GM19397 (cell line): ENCODE measurements at regions not wholly inside any gene's neighbourhood (a gene's known extent, or its start where the extent isn't known, plus 50 kb on each side); places are given as distances from the start of the nearest gene placed in this dataset.
"Not testable (repeated sequence)": the region's sequence is repeated elsewhere in the genome, so short reads cannot be mapped to it uniquely, and the experiment has no call there.

Experiments
- ATAC-seq: cut with Tn5 transposase; IDR thresholded peaks from one replicate; pipeline ENCODE4 v1.9.1; 2021; ENCODE audit warnings: mild to moderate bottlenecking, moderate library complexity; ENCODE audit not compliant: unreplicated experiment

- not testable (repeated sequence) for ATAC-seq
Observed at GRCh38 chr9:41771693-41772092, 357.5 kb downstream of the CNTNAP3B start.

- not testable (repeated sequence) for ATAC-seq
Observed at GRCh38 chr9:41754822-41755221, 374.4 kb downstream of the CNTNAP3B start.

DNA sequence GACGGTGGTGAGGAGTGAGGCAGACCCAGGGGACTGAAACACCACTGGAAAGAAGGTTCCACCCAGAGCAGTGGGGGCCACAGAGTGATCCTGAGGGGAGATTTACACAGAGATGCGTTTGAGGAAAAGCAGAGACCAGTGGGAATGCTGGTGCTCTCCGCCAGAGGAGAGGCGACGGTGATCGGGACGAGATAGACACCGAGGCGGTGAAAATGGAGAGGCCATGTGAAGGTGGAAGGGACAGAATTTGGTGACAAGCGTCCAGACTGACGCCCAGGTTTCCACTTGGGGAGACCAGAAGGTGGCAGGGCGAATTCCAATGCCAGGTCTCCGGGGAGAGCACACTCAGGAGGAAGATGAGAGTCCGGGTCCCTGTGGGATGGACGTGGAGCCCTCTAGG lies 374.8 kb downstream of the CNTNAP3B start:
- ATAC-seq, result not testable (repeated sequence)

- ATAC-seq, result not testable (repeated sequence)
Observed at GRCh38 chr9:41741897-41742296, 387.3 kb downstream of the CNTNAP3B start.

- ATAC-seq, result not testable (repeated sequence)
Observed at GRCh38 chr9:41741173-41741572, 388.1 kb downstream of the CNTNAP3B start.

- not testable (repeated sequence) for ATAC-seq
Observed at GRCh38 chr9:41738681-41739080, 390.5 kb downstream of the CNTNAP3B start.

- not testable (repeated sequence) for ATAC-seq
Observed at GRCh38 chr9:41699190-41699589, 430.0 kb downstream of the CNTNAP3B start.

- not testable (repeated sequence) for ATAC-seq
Observed at GRCh38 chr9:41697080-41697479, 432.1 kb downstream of the CNTNAP3B start.

DNA sequence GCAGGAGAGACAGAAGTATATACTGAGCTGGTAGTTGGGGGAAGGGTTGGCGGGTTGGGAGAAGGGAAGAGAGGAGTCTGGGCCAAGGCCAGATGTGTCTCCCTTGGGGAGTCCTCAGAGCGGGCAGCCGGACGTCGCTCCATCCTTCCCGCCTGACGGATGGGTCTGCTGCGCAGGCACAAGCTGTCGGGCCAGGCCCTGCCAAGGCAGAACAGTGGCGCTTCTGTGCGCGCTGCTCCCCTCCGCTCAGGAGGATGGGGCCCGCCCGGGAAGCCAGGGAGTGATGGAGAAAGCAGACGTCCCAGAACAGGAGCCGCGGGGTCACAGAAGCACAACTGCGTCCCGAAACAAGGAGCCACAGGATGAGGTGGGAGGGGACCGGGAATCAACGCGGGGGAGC lies 449.9 kb downstream of the CNTNAP3B start:
- ATAC-seq, result not testable (repeated sequence)

DNA sequence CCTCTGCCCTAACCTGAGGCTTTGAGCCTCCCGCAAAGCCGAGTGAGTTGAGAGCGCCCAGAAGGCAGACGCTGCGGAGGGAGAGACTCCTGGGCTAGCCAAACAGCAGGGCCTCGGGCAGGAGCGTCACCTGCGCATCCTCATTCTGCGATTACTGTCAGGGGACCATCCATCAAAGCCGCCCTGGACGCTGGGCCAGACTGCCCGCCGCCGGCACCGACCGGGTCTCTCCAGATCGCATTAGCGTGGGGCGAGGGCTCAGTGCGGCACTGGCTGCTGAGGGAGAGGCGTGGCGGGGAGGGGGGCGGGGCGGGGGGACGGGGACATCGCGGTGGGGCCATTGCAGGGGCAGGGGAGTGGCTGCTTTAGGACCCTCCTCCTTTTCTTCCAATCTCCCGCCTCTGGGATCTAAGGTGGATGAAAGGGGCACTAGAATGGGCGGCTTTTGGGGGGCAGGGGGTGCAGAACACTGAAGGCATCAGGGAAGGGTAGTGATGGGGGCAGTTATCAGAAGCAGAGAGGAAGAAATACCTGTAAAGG lies 465.7 kb downstream of the CNTNAP3B start:
- not testable (repeated sequence) for ATAC-seq

DNA sequence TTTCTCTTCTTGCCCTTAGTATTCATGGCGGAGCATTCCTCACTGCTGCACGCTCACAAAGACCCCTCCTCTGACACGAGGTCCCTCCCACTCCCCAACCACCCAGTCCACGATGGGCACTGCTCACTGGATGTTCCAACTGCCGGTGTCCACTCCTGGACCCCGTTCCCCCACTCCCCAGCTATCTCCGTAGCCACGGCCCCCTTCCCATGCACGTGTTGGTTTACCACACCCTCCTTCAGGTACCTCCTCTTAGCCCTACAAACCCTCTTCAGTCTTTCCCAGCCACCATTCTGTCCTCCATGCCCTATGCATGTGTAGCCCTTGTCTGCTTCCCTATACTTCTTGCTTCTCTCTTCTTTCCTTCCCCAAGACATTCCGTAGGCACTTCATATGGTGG lies 469.6 kb upstream of the ZNG1F start:
- not testable (repeated sequence) for ATAC-seq

GRCh38 chr9:41658116-41658515 lies 469.0 kb upstream of the ZNG1F start:
- not testable (repeated sequence) for ATAC-seq

- ATAC-seq, result not testable (repeated sequence)
Observed at GRCh38 chr9:41657141-41657540, 468.0 kb upstream of the ZNG1F start.

DNA sequence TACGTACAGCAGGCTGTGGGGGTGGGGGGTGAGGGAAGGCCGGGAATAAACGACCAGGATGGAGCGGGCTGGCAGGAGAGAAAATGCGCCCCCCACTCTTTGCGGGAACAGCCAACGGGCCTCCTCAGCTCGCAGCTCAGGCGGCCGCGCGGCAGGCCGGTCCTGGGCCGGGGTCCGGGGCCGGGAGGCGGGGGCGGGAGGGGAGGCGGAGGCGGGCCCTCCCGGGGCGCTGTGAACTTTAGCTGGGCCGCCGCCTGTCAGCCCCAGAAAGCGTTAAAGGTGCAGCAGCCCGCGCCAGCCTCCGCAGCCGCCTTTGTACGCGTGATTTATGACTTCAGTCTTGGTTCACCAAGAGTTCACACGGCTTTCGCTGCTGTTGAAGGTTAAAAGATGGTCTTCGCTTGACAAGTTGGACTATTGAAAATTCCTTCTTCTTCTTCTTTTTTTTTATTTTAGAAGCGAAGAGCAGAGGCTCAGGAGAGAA lies 466.0 kb upstream of the ZNG1F start:
- not testable (repeated sequence) for ATAC-seq

DNA sequence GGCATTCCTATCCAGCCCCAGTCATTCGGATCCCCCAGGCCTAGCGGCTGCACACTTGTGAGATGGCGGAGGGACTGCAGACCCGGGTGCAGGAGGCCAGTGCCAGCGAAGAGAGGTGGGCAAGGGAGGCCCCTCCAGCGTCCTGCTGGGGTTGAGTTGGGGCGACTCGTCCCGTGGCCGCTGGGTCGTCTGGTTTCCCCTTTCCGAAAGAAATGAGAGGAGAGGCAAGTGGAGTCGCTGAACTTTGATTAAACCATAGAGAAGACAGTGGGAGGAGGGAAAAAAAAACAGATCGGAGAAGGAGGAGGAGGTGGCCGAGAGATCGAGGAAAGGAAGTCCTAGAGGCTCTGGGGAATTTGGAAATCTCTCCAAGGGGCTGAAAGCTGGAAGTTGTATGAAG lies 465.2 kb upstream of the ZNG1F start:
- ATAC-seq, result not testable (repeated sequence)

DNA sequence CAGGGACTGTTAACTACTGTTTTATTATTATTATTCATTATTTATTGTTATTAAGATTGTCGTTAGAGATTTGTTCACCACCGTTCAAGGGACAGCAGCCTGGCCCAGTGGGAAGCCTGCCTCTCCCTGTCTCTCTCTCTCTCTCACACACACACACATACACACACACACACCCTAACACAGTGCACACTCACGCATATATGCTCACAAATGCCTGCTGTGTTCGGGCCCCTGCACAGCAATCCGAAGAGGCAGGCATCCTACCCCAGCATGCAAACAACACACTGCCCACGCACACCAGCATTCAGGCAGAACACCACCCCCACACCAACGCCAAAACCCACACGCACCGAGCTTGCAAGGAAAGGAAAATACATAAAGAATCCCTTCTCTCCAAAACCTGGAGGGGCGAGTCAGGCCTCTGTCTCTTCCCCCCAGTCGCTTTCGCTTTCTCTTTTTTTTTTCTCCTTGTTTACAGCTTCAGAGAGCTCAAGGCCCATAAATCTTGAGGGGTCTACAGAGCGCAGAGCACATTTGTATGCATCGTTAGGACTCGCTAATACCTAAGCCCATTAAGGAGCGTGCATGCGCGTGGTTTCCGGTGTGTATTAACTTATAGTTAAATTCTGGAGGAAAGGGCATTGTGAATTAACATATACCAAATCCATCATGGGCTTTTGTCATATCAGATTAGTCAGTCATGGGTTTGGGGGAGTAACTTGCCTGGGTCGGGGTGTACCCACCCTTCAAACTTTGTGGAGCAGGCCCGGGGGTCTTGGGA lies 464.6 kb upstream of the ZNG1F start:
- ATAC-seq, result not testable (repeated sequence)

DNA sequence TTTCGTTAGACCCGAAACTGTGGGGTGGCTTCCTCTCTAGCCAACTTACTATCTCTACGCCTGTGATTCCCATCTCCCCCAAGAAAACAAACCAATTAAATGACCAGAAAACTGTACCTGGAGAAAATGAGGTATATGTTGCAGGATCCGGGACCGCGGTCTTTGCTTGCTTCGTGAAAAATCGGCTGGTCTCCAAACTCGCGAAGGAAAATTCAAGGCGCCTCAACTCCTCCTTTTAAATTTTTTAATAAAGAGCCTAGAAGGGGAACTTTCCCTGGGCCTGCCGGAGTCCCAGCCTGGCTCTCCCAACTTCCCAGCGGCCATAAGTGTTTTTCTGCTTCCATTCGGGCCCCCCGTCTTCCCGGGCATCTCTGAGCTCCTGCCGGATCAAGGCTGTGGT lies 463.7 kb upstream of the ZNG1F start:
- ATAC-seq, result not testable (repeated sequence)

DNA sequence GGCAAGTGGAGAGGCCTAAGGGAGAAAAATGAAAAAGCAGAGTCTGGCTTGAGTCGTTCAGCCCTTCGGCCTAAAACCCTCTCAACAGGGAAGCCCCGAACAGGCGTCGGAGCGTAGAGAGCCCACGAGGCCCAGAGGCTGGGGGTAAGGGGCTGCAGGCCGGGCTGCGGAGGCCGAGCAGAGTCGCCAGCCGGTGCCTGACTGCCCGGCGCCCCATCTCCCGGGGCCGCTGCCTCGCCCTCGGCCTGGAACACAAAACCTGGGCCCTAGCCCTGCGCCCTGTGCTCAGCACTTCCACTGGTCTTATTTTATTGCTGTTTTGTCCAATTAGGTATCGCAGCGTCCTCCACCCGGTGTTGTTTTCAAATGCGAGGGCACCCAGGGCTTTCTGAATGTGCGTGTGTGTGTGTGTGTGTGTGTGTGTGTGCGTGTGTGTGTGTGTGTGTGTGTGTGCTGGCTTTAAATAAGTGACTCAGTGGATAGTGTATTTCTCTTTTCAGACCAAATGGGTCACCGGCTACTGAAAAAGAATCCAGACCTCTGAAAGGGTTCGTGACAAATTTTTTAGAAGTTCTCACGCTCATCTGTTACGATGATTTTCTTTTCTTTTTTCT lies 463.1 kb upstream of the ZNG1F start:
- ATAC-seq, result not testable (repeated sequence)

GRCh38 chr9:41650086-41650485 lies 461.0 kb upstream of the ZNG1F start:
- ATAC-seq, result not testable (repeated sequence)

GRCh38 chr9:41648564-41648963 lies 459.4 kb upstream of the ZNG1F start:
- not testable (repeated sequence) for ATAC-seq

DNA sequence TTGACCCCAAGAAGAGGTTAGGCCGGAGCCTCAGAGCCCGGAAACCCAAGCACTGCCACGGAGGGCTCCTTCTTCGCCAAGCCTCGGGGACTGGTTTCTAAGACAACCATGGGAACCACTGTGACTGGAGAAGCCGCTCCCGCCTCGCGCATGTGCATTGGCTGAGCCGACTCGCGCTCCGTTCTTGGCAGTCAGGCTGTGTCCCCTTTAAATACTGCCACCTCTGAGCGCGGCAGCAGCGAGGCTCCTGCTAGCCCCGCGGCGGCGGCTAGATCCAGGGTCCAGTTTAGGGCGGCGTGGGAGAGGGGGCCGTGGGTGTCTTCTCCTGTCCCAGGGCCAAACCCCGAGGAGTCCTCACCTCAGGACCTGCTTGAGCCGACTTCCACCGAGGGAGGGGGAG lies 457.1 kb upstream of the ZNG1F start:
- not testable (repeated sequence) for ATAC-seq
